HepG2 (cell line): ENCODE measurements at regions not wholly inside any gene's neighbourhood (a gene's known extent, or its start where the extent isn't known, plus 50 kb on each side); places are given as distances from the start of the nearest gene placed in this dataset.

Experiments used
- ATAC-seq: fragments of 200-7000 bp; cut with Tn5 transposase; 3 replicates; pipeline ENCODE4 v1.9.1; 2020; ENCODE audit warnings: mild to moderate bottlenecking, moderate library complexity
- BruUV-seq: library from RNA; stranded (reverse); fragments of 400-500 nt; replicated peaks from 2 replicates; lab custom pipeline; 2021; lab: Mats Ljungman, UMichigan
- CTCF ChIA-PET: fragments of 300-600 bp; formaldehyde crosslinking; extraction: SDS; loops from one replicate; lab custom pipeline; 2021; ENCODE audit warnings: low total read pairs, inconsistent platforms, low intra/inter-chr PET ratio; lab: Yijun Ruan, JAX
- POLR2A ChIA-PET: fragments of 350-600 bp; sonication (Branson Sonifier 250); formaldehyde crosslinking; loops from one replicate; lab custom pipeline; 2020; ENCODE audit warnings: antibody characterized with exemption, inconsistent platforms; lab: Yijun Ruan, JAX
- DNase-seq: peaks from one replicate; pipeline ENCODE4 v3.0.0-alpha.2; 2015; ENCODE audit warnings: low spot score
- FAIRE-seq: peaks from 3 replicates; lab custom pipeline; 2011; peaks lifted over from hg19 to GRCh38; lab: Jason Lieb, UNC
- H2AFZ ChIP-seq: one replicate; pipeline ENCODE4 v1.6.1; 2011; ENCODE audit warnings: low read length, inconsistent platforms
- H3K27ac ChIP-seq: fragments of 300-600 bp; 3 replicates; pipeline ENCODE4 v1.8.0; 2011; ENCODE audit warnings: mixed run types, mild to moderate bottlenecking, mixed read lengths, low read length, inconsistent platforms; ENCODE audit not compliant: insufficient read depth; ENCODE audit errors: extremely low read length
- H3K27me3 ChIP-seq, 2 experiments: fragments of 200-600 bp in 1 of 2; 2 replicates in 1 of 2; 3 replicates in 1 of 2; pipeline versions ENCODE4 v1.6.0 to v1.8.0; 2011; ENCODE audit warnings: low read length in 2 of 2, mild to moderate bottlenecking in 2 of 2, moderate library complexity in 2 of 2, inconsistent platforms in 1 of 2; ENCODE audit not compliant: insufficient read depth in 2 of 2, control insufficient read depth in 1 of 2
- H3K36me3 ChIP-seq, 2 experiments: fragments of 200-600 bp in 1 of 2; replicated peaks in 1 of 2; 2 replicates in 1 of 2; 3 replicates in 1 of 2; pipeline versions ENCODE4 v1.5.1 to v1.8.0; 2011; ENCODE audit warnings: low read length in 2 of 2, inconsistent platforms in 1 of 2; ENCODE audit not compliant: insufficient read depth in 2 of 2, control insufficient read depth in 1 of 2
- H3K4me1 ChIP-seq: 2 replicates; pipeline ENCODE4 v1.5.1; 2012; ENCODE audit warnings: low read length, inconsistent platforms; ENCODE audit not compliant: insufficient read depth
- H3K4me2 ChIP-seq: 2 replicates; pipeline ENCODE4 v1.6.0; 2011; ENCODE audit warnings: low read depth, low read length, inconsistent platforms
- H3K4me3 ChIP-seq, 3 experiments: fragments of 200-600 bp in 1 of 3; sonication (generic), shearing (Covaris generic) in 1 of 3; replicated peaks in 1 of 3; 2 replicates each; pipeline ENCODE4 v1.5.1; 2011 to 2016; ENCODE audit warnings: low read length in 3 of 3, inconsistent platforms in 2 of 3, low read depth in 2 of 3, mild to moderate bottlenecking in 2 of 3, control low read depth in 1 of 3, mixed read lengths in 1 of 3; ENCODE audit not compliant: insufficient read depth in 1 of 3
- H3K79me2 ChIP-seq: one replicate; pipeline ENCODE4 v1.6.1; 2011; ENCODE audit warnings: low read length, inconsistent platforms; ENCODE audit not compliant: insufficient read depth
- H3K9ac ChIP-seq: 2 replicates; pipeline ENCODE4 v1.6.0; 2011; ENCODE audit warnings: mild to moderate bottlenecking, low read depth, low read length, inconsistent platforms; ENCODE audit not compliant: insufficient read depth
- H3K9me3 ChIP-seq: 2 replicates; pipeline ENCODE4 v1.5.1; 2012; ENCODE audit warnings: mild to moderate bottlenecking, low read length
- H4K20me1 ChIP-seq: 2 replicates; pipeline ENCODE4 v1.6.0; 2011; ENCODE audit warnings: inconsistent platforms, mild to moderate bottlenecking, low read length, moderate library complexity; ENCODE audit not compliant: insufficient read depth
- GPN1 ChIP-seq: sonication (generic); formaldehyde crosslinking; IDR thresholded peaks from 2 replicates; pipeline ENCODE4 v1.5.1; 2020; ENCODE audit warnings: missing genetic modification reagents, borderline replicate concordance
- HDAC2 ChIP-seq: sonication (generic); formaldehyde crosslinking; IDR thresholded peaks from 2 replicates; pipeline ENCODE4 v1.4.0; 2020; ENCODE audit warnings: missing genetic modification reagents
- KDM6A ChIP-seq: IDR thresholded peaks from 2 replicates; pipeline ENCODE4 v1.6.1; 2016; ENCODE audit warnings: low read depth
- MXI1 ChIP-seq: IDR thresholded peaks from 3 replicates; pipeline ENCODE4 v1.6.1; 2012; ENCODE audit warnings: low read depth, low read length, inconsistent platforms, borderline replicate concordance
- NFE2L2 ChIP-seq: fragments of 150-350 bp; IDR thresholded peaks from 2 replicates; pipeline ENCODE4 v1.6.1; 2014; ENCODE audit warnings: low read length
- NFYC ChIP-seq: IDR thresholded peaks from 2 replicates; pipeline ENCODE4 v1.6.1; 2016; ENCODE audit warnings: missing genetic modification reagents, missing compliant biosample characterization
- SMARCE1 ChIP-seq: fragments of 450-650 bp; IDR thresholded peaks from 2 replicates; pipeline ENCODE4 v1.6.1; 2017; ENCODE audit warnings: borderline replicate concordance
- UBTF ChIP-seq: sonication (generic); formaldehyde crosslinking; IDR thresholded peaks from 2 replicates; pipeline ENCODE4 v1.4.0; 2020; ENCODE audit warnings: mild to moderate bottlenecking, missing genetic modification reagents
- YEATS2 ChIP-seq: sonication (generic); formaldehyde crosslinking; IDR thresholded peaks from 2 replicates; pipeline ENCODE4 v1.4.0; 2020; ENCODE audit warnings: missing genetic modification reagents, borderline replicate concordance
- ZNF138 ChIP-seq: sonication (generic); formaldehyde crosslinking; IDR thresholded peaks from 2 replicates; pipeline ENCODE4 v1.5.0; 2020; ENCODE audit warnings: mild to moderate bottlenecking, low read depth, missing genetic modification reagents
- ZNF431 ChIP-seq: sonication (generic); formaldehyde crosslinking; IDR thresholded peaks from 2 replicates; pipeline ENCODE4 v1.9.0; 2022; ENCODE audit warnings: missing genetic modification reagents, low read depth, mild to moderate bottlenecking, borderline replicate concordance
- ZNF44 ChIP-seq: sonication (generic); formaldehyde crosslinking; IDR thresholded peaks from 2 replicates; pipeline ENCODE4 v1.5.1; 2020; ENCODE audit warnings: mild to moderate bottlenecking, missing genetic modification reagents
- ZNF451 ChIP-seq: sonication (generic); formaldehyde crosslinking; IDR thresholded peaks from 2 replicates; pipeline ENCODE4 v1.5.0; 2020; ENCODE audit warnings: mild to moderate bottlenecking, missing genetic modification reagents
- ZNF687 ChIP-seq: sonication (generic); formaldehyde crosslinking; IDR thresholded peaks from 2 replicates; pipeline ENCODE4 v1.5.1; 2020; ENCODE audit warnings: mild to moderate bottlenecking, missing genetic modification reagents, moderate library complexity
- ZNF766 ChIP-seq: sonication (generic); formaldehyde crosslinking; IDR thresholded peaks from 2 replicates; pipeline ENCODE4 v1.5.0; 2020; ENCODE audit warnings: missing genetic modification reagents, borderline replicate concordance
- WGBS: methylation state at CpG from one replicate; pipeline ENCODE4 v1.1.6; 2017; ENCODE audit warnings: low lambda C conversion rate; 5-methylcytosine and 5-hydroxymethylcytosine counted together
- in situ Hi-C: cut with HindIII; loops from 2 replicates; pipeline ENCODE4 v1.10.0; 2017; ENCODE audit warnings: low pct_unique_long_range_greater_than_20kb; ENCODE audit not compliant: extremely low pct_ligation_motif_present
- intact Hi-C: fragments of 100-400 bp; cut with micrococcal nuclease; formaldehyde crosslinking; loops from one replicate; pipeline ENCODE4 v1.10.0; 2022; ENCODE audit not compliant: unreplicated experiment
- TF ChIP-seq, protein P1 (sequence below): sonication (generic); formaldehyde crosslinking; IDR thresholded peaks from 2 replicates; pipeline ENCODE4 v1.4.0; 2020; ENCODE audit warnings: missing genetic modification reagents, mild to moderate bottlenecking, borderline replicate concordance

- no peaks in the 10 kb centered on the region for H4K20me1 ChIP-seq
- no peak overlapping the region for H3K4me3 ChIP-seq
- no peaks in the 10 kb centered on the region for H3K27me3 ChIP-seq
- no peak overlapping the region for H3K9ac ChIP-seq
- in situ Hi-C loops (no loop called here), intact Hi-C loops (no loop called here)
- ChIA-PET POLR2A (no interaction called here), CTCF (no interaction called here)
- H3K9me3 ChIP-seq: no peaks in the 10 kb centered on the region
- no peak overlapping the region for H3K4me2 ChIP-seq
- ATAC-seq (no peak), FAIRE-seq (no peak), DNase-seq (no peak)
- no peak overlapping the region for H2AFZ ChIP-seq
- WGBS: 13% methylated on average over 4 of the region's 4 CpGs
- H3K27ac ChIP-seq: no peak overlapping the region
- no peaks in the 10 kb centered on the region for H3K79me2 ChIP-seq
- BruUV-seq: no TSS peak
- H3K4me1 ChIP-seq: no peaks in the 10 kb centered on the region
- H3K36me3 ChIP-seq: no peaks in the 10 kb centered on the region
- TF ChIP-seq ZNF451 (CRISPR knock-in tag) (no peak), NFYC (CRISPR knock-in tag) (no peak), ZNF766 (no peak), NFE2L2 (no peak), GPN1 (CRISPR knock-in tag) (no peak), ZNF44 (CRISPR knock-in tag) (no peak), ZNF431 (no peak), YEATS2 (CRISPR knock-in tag) (no peak), ZNF138 (CRISPR knock-in tag) (no peak), ZNF687 (CRISPR knock-in tag) (no peak), UBTF (CRISPR knock-in tag) (no peak), SMARCE1 (no peak), KDM6A (CRISPR knock-in tag) (no peak), HDAC2 (no peak), MXI1 (no peak)
- TF ChIP-seq, protein P1, sequence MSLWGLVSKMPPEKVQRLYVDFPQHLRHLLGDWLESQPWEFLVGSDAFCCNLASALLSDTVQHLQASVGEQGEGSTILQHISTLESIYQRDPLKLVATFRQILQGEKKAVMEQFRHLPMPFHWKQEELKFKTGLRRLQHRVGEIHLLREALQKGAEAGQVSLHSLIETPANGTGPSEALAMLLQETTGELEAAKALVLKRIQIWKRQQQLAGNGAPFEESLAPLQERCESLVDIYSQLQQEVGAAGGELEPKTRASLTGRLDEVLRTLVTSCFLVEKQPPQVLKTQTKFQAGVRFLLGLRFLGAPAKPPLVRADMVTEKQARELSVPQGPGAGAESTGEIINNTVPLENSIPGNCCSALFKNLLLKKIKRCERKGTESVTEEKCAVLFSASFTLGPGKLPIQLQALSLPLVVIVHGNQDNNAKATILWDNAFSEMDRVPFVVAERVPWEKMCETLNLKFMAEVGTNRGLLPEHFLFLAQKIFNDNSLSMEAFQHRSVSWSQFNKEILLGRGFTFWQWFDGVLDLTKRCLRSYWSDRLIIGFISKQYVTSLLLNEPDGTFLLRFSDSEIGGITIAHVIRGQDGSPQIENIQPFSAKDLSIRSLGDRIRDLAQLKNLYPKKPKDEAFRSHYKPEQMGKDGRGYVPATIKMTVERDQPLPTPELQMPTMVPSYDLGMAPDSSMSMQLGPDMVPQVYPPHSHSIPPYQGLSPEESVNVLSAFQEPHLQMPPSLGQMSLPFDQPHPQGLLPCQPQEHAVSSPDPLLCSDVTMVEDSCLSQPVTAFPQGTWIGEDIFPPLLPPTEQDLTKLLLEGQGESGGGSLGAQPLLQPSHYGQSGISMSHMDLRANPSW (CRISPR knock-in tag): no peak
Measured at GRCh38 chr10:30171601-30172000, 112.2 kb upstream of the JCAD start.
